ENCODE measurements at regions not wholly inside any gene's neighbourhood (a gene's known extent, or its start where the extent isn't known, plus 50 kb on each side); places are given as distances from the start of the nearest gene placed in this dataset.

GRCh38 chr15:97836003-97836402 lies 124.5 kb upstream of the ARRDC4 start:
- ChIA-PET POLR2A (no interaction called here), CTCF (ENCODE audit: low intra/inter-chr PET ratio, low total read pairs) (no interaction called here)
- Histone ChIP-seq H2AFZ (ENCODE audit: low read length) (no peak overlapping the region), H3K4me3 (replicated peaks in 1 of 3; ENCODE audit: insufficient read depth in 1 of 3, low read depth in 2 of 3, low read length in 3 of 3) (no peak overlapping the region), H3K27ac (ENCODE audit: extremely low read length, insufficient read depth, low read length) (no peak overlapping the region), H3K27me3 (ENCODE audit: control insufficient read depth in 1 of 2, insufficient read depth in 2 of 2, low read length in 2 of 2) (no peaks in the 10 kb centered on the region; a peak in 1 of 5 replicates), H3K36me3 (replicated peaks in 1 of 2; ENCODE audit: control insufficient read depth in 1 of 2, insufficient read depth in 2 of 2, low read length in 2 of 2) (no peaks in the 10 kb centered on the region), H3K4me2 (ENCODE audit: low read depth, low read length) (no peak overlapping the region), H3K9me3 (ENCODE audit: low read length) (peaks cover 5% of the 10 kb centered on the region; the same call in 1 of the 2 replicates), H3K79me2 (ENCODE audit: insufficient read depth, low read length) (no peaks in the 10 kb centered on the region), H3K4me1 (ENCODE audit: insufficient read depth, low read length) (no peaks in the 10 kb centered on the region), H3K9ac (ENCODE audit: insufficient read depth, low read depth, low read length) (no peak overlapping the region), H4K20me1 (ENCODE audit: insufficient read depth, low read length) (no peaks in the 10 kb centered on the region)
- intact Hi-C loops (cut with micrococcal nuclease; ENCODE audit: unreplicated experiment) = no loop called here
- FAIRE-seq (no peak), DNase-seq (ENCODE audit: low spot score) (no peak), ATAC-seq (no peak)
- WGBS (ENCODE audit: low lambda C conversion rate) = 11% methylated on average over 4 of the region's 4 CpGs
- BruUV-seq (replicated peaks) = no TSS peak
- in situ Hi-C loops (cut with HindIII; ENCODE audit: extremely low pct_ligation_motif_present, low pct_unique_long_range_greater_than_20kb) = no loop called here
- TF ChIP-seq TRAFD1 (CRISPR knock-in tag; IDR thresholded peaks at IDR 0.05; ENCODE audit: borderline replicate concordance) (no peak), ZNF232 (CRISPR knock-in tag; IDR thresholded peaks at IDR 0.05; ENCODE audit: borderline replicate concordance) (no peak), SIN3A (IDR thresholded peaks at IDR 0.05; ENCODE audit: borderline replicate concordance, low read depth, low read length) (no peak), SATB2 (CRISPR knock-in tag; IDR thresholded peaks at IDR 0.05) (no peak)

GRCh38 chr15:97837896-97838295 lies 122.6 kb upstream of the ARRDC4 start:
- Histone ChIP-seq H3K4me2 (ENCODE audit: low read depth, low read length) (no peak overlapping the region), H3K9ac (ENCODE audit: insufficient read depth, low read depth, low read length) (no peak overlapping the region), H3K9me3 (ENCODE audit: low read length) (0 out of 2 replicates have a peak, but pooled peaks cover 5% of the 10 kb centered on the region), H3K4me1 (ENCODE audit: insufficient read depth, low read length) (no peaks in the 10 kb centered on the region), H3K79me2 (ENCODE audit: insufficient read depth, low read length) (no peaks in the 10 kb centered on the region), H3K36me3 (replicated peaks in 1 of 2; ENCODE audit: control insufficient read depth in 1 of 2, insufficient read depth in 2 of 2, low read length in 2 of 2) (no peaks in the 10 kb centered on the region), H2AFZ (ENCODE audit: low read length) (no peak overlapping the region), H3K27me3 (ENCODE audit: control insufficient read depth in 1 of 2, insufficient read depth in 2 of 2, low read length in 2 of 2) (no peaks in the 10 kb centered on the region; a peak in 1 of 5 replicates), H4K20me1 (ENCODE audit: insufficient read depth, low read length) (no peaks in the 10 kb centered on the region), H3K27ac (ENCODE audit: extremely low read length, insufficient read depth, low read length) (no peak overlapping the region), H3K4me3 (replicated peaks in 1 of 3; ENCODE audit: insufficient read depth in 1 of 3, low read depth in 2 of 3, low read length in 3 of 3) (no peak overlapping the region)
- intact Hi-C loops (cut with micrococcal nuclease; ENCODE audit: unreplicated experiment) (no loop called here), in situ Hi-C loops (cut with HindIII; ENCODE audit: extremely low pct_ligation_motif_present, low pct_unique_long_range_greater_than_20kb) (no loop called here)
- FAIRE-seq (no peak), ATAC-seq (no peak), DNase-seq (ENCODE audit: low spot score) (no peak)
- BruUV-seq (replicated peaks) = no TSS peak
- POLR2A ChIA-PET = no interaction called here
- CTCF ChIA-PET (ENCODE audit: low intra/inter-chr PET ratio, low total read pairs) = no interaction called here
- 5% methylated on average over 4 of the region's 5 CpGs for WGBS (ENCODE audit: low lambda C conversion rate)
- TF ChIP-seq HNF1B (CRISPR knock-in tag; IDR thresholded peaks at IDR 0.05) = no peak
- TF ChIP-seq CEBPB (IDR thresholded peaks at IDR 0.05; ENCODE audit: borderline replicate concordance, low read depth, low read length) = no peak
- no peak for TF ChIP-seq ZNF776 (CRISPR knock-in tag; IDR thresholded peaks at IDR 0.05)
- TF ChIP-seq ZHX2 (IDR thresholded peaks at IDR 0.05; ENCODE audit: low read depth) = no peak
- TF ChIP-seq ZHX2 (CRISPR knock-in tag; IDR thresholded peaks at IDR 0.05; ENCODE audit: borderline replicate concordance) = no peak
- TF ChIP-seq HNRNPL (IDR thresholded peaks at IDR 0.05; ENCODE audit: low read depth, low read length) = no peak

Measured in HepG2 (cell line).